Adrenal gland (tissue), 9 donors: ENCODE measurements at regions not wholly inside any gene's neighbourhood (a gene's known extent, or its start where the extent isn't known, plus 50 kb on each side); places are given as distances from the start of the nearest gene placed in this dataset.

ENCODE experiments used
- DNase-seq, 7 donors: peaks; one replicate each; pipeline ENCODE4 v3.0.0-alpha.2; 2019 to 2020
- H3K27ac ChIP-seq, 5 donors: fragments of 200-600 bp; sonication (generic) in 4 of 5; 1 replicate in 3 of 5; 2 replicates in 2 of 5; pipeline versions ENCODE4 v1.5.1 to v1.8.0; 2016 to 2020; ENCODE audit warnings: mild to moderate bottlenecking in 1 of 5
- H3K27me3 ChIP-seq: fragments of 200-600 bp; 2 replicates; pipeline ENCODE4 v1.8.0; 2021
- H3K36me3 ChIP-seq, 2 donors: fragments of 200-600 bp; replicated peaks in 1 of 2; 1 replicate in 1 of 2; 2 replicates in 1 of 2; pipeline versions ENCODE4 v1.5.1 to v1.8.0; 2018 to 2022
- H3K4me1 ChIP-seq, 2 donors: fragments of 200-600 bp; replicated peaks in 1 of 2; 1 replicate in 1 of 2; 2 replicates in 1 of 2; pipeline versions ENCODE4 v1.5.1 to v1.8.0; 2018 to 2021
- H3K4me3 ChIP-seq, 4 donors: fragments of 200-600 bp; sonication (generic) in 3 of 4; one replicate each; pipeline ENCODE4 v1.5.1; 2016 to 2018
- H3K9me3 ChIP-seq, 3 donors: fragments of 200-600 bp; sonication (generic) in 1 of 3; replicated peaks in 1 of 3; 1 replicate in 2 of 3; 2 replicates in 1 of 3; pipeline versions ENCODE4 v1.5.1 to v1.8.0; 2016 to 2021
- CTCF ChIP-seq, 6 experiments: fragments of 450-650 bp in 4 of 6; fragments of 200-600 bp in 2 of 6; sonication (generic) in 1 of 6; IDR thresholded peaks; 1 replicate in 5 of 6; 2 replicates in 1 of 6; pipeline versions ENCODE4 v1.5.1 to v1.8.0; 2016 to 2021; ENCODE audit warnings: antibody characterized with exemption in 6 of 6, mild to moderate bottlenecking in 2 of 6, moderate library complexity in 1 of 6
- POLR2A ChIP-seq, 2 donors: fragments of 450-650 bp; IDR thresholded peaks; one replicate each; pipeline ENCODE4 v1.6.1; 2017; ENCODE audit warnings: antibody characterized with exemption in 2 of 2, mild to moderate bottlenecking in 2 of 2, moderate library complexity in 1 of 2
- WGBS, 4 donors: extraction: QIAGEN DNeasy Blood & Tissue Kit in 2 of 4; methylation state at CpG; one replicate each; pipeline versions ENCODE4 v1.1.5 to v1.1.7; 2013 to 2017; 5-methylcytosine and 5-hydroxymethylcytosine counted together
- intact Hi-C, 2 donors: fragments of 100-400 bp; cut with DNase I; formaldehyde crosslinking; loops; one replicate each; pipeline versions ENCODE4 v1.14.1 to v1.15.0; 2022 to 2023
- small RNA-seq, 2 donors: library from RNA; depleted of rRNA; stranded (forward); fragments of <200 nt; gene quantifications; one replicate each; pipeline ENCODE3, GENCODE V24; 2016
- donor health status: healthy with polysubstance abuse.
- donor health status: Bipolar disorder and iron deficiency.
- donor health status: DM: yes; HTN: yes; CAD: no.
- donor health status: DM: no; HTN: no; CAD: no.
- donor health status: DM: no; HTN: no; CAD: no.

GRCh38 chr21:38875694-38876492 is 70.2 kb downstream of the ETS2 start:
- DNase-seq, result no peak
- Histone ChIP-seq H3K9me3 (peaks cover 0 to 6% (median 5%) of the 10 kb centered on the region in 3 donors), H3K4me3 (no peak overlapping the region), H3K4me1 (no peaks in the 10 kb centered on the region), H3K36me3 (no peaks in the 10 kb centered on the region), H3K27me3 (no peaks in the 10 kb centered on the region), H3K27ac (no peak overlapping the region)
- no peak for TF ChIP-seq POLR2A (IDR thresholded peaks at IDR 0.05)
- no peak for TF ChIP-seq CTCF (IDR thresholded peaks at IDR 0.05)
- intact Hi-C loops, result no loop called here
- 69 to 82% (median 77%) methylated on average over 7 to 10 of the region's 10 CpGs for WGBS, 4 donors

Small RNA genes lying in the stretch of these regions (small RNA-seq; reads per million reads assigned to genes)
- gene RF00091, result 0 reads per million in 2 donors
